Uterus (tissue), 3 donors: ENCODE measurements at regions not wholly inside any gene's neighbourhood (a gene's known extent, or its start where the extent isn't known, plus 50 kb on each side); places are given as distances from the start of the nearest gene placed in this dataset.
A peak's percentile ranks its signal among the peaks of the same experiment; 100 is the strongest.

ENCODE experiments used
- DNase-seq, 2 donors: peaks; one replicate each; pipeline ENCODE4 v3.0.0-alpha.2; 2019 to 2020
- H3K27ac ChIP-seq, 2 donors: fragments of 200-600 bp; sonication (generic); 1 replicate in 1 of 2; 2 replicates in 1 of 2; pipeline ENCODE4 v1.5.1; 2016 to 2018
- H3K27me3 ChIP-seq, 2 donors: fragments of 200-600 bp; sonication (generic); one replicate each; pipeline ENCODE4 v1.5.1; 2018 to 2019; ENCODE audit warnings: control low read depth in 1 of 2
- H3K36me3 ChIP-seq, 2 donors: fragments of 200-600 bp; sonication (generic); one replicate each; pipeline ENCODE4 v1.5.1; 2019; ENCODE audit warnings: control low read depth in 1 of 2
- H3K4me1 ChIP-seq, 2 donors: fragments of 200-600 bp; sonication (generic); one replicate each; pipeline ENCODE4 v1.5.1; 2018 to 2019; ENCODE audit warnings: control low read depth in 1 of 2
- H3K4me3 ChIP-seq, 2 donors: fragments of 200-600 bp; sonication (generic); 1 replicate in 1 of 2; 2 replicates in 1 of 2; pipeline ENCODE4 v1.5.1; 2018 to 2019; ENCODE audit warnings: mild to moderate bottlenecking in 1 of 2
- H3K9me3 ChIP-seq, 2 donors: fragments of 200-600 bp; sonication (generic); one replicate each; pipeline ENCODE4 v1.5.1; 2019; ENCODE audit warnings: control low read depth in 1 of 2
- POLR2A ChIP-seq, 2 donors: fragments of 450-650 bp; IDR thresholded peaks; one replicate each; pipeline ENCODE4 v1.6.1; 2016; ENCODE audit warnings: antibody characterized with exemption in 2 of 2, mild to moderate bottlenecking in 1 of 2, moderate library complexity in 1 of 2
- intact Hi-C: fragments of 100-400 bp; cut with DNase I; formaldehyde crosslinking; loops from one replicate; pipeline ENCODE4 v1.15.1; 2023; ENCODE audit warnings: low total_unique reads
- TF ChIP-seq, protein P1 (sequence below), 4 experiments: fragments of 200-600 bp in 2 of 4; fragments of 450-650 bp in 2 of 4; sonication (generic) in 2 of 4; IDR thresholded peaks; one replicate each; pipeline ENCODE4 v1.5.1; 2016 to 2019; ENCODE audit warnings: antibody characterized with exemption in 4 of 4, mild to moderate bottlenecking in 2 of 4, moderate library complexity in 1 of 4
- donor health status: DM: yes; HTN: yes; CAD: no.

DNA sequence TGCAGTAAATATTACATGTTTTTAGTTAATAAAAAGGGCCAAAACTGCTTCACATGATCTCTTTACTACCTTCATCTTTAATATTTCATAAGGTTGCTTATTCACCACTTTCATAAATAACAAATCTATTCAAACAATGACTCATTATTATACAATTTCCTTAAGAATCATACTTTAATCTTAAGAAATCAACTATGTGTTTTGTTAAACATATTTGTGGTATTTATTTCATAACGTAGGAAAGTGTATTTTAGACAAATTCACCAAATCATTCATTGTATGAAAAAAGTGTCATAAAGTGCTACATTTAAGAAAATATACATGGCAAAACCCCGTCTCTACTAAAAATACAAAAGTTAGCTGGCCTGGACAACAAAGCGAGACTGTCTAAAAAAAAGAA lies 150.5 kb upstream of the RXFP1 start:
- H3K27ac ChIP-seq, result no peak overlapping the region
- TF ChIP-seq, protein P1, sequence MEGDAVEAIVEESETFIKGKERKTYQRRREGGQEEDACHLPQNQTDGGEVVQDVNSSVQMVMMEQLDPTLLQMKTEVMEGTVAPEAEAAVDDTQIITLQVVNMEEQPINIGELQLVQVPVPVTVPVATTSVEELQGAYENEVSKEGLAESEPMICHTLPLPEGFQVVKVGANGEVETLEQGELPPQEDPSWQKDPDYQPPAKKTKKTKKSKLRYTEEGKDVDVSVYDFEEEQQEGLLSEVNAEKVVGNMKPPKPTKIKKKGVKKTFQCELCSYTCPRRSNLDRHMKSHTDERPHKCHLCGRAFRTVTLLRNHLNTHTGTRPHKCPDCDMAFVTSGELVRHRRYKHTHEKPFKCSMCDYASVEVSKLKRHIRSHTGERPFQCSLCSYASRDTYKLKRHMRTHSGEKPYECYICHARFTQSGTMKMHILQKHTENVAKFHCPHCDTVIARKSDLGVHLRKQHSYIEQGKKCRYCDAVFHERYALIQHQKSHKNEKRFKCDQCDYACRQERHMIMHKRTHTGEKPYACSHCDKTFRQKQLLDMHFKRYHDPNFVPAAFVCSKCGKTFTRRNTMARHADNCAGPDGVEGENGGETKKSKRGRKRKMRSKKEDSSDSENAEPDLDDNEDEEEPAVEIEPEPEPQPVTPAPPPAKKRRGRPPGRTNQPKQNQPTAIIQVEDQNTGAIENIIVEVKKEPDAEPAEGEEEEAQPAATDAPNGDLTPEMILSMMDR (IDR thresholded peaks at IDR 0.05), result no peak
- no peak for TF ChIP-seq POLR2A (IDR thresholded peaks at IDR 0.05)
- DNase-seq, result no peak
- H3K4me1 ChIP-seq, result no peaks in the 10 kb centered on the region
- no peaks in the 10 kb centered on the region for H3K9me3 ChIP-seq
- H3K27me3 ChIP-seq, result no peaks in the 10 kb centered on the region
- no peak overlapping the region for H3K4me3 ChIP-seq
- intact Hi-C loops, result no loop called here
- no peaks in the 10 kb centered on the region for H3K36me3 ChIP-seq

DNA sequence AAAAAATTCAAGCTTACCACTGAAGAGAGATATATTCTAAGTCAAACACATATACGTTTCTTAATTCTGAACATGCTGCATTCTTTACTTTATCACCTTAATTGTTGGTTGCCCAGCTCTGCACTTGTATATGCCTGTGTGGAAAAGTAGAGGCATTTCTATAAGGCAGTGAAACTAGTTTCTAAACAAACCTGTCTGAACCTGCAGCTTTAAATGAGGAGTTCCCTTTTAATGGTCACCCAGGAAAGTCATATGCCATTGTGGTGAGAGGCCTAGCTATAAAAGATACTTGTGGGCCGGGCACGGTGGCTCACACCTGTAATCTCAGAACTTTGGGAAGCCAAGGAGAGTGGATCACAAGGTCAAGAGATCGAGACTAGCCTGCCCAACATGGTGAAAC lies 147.4 kb upstream of the RXFP1 start:
- DNase-seq, result no peak
- Histone ChIP-seq H3K27ac (no peak overlapping the region), H3K27me3 (no peaks in the 10 kb centered on the region), H3K9me3 (no peaks in the 10 kb centered on the region), H3K4me3 (no peak overlapping the region), H3K36me3 (no peaks in the 10 kb centered on the region), H3K4me1 (no peaks in the 10 kb centered on the region)
- intact Hi-C loops, result no loop called here
- TF ChIP-seq, protein P1 (IDR thresholded peaks at IDR 0.05), result no peak
- TF ChIP-seq POLR2A (IDR thresholded peaks at IDR 0.05), result no peak

DNA sequence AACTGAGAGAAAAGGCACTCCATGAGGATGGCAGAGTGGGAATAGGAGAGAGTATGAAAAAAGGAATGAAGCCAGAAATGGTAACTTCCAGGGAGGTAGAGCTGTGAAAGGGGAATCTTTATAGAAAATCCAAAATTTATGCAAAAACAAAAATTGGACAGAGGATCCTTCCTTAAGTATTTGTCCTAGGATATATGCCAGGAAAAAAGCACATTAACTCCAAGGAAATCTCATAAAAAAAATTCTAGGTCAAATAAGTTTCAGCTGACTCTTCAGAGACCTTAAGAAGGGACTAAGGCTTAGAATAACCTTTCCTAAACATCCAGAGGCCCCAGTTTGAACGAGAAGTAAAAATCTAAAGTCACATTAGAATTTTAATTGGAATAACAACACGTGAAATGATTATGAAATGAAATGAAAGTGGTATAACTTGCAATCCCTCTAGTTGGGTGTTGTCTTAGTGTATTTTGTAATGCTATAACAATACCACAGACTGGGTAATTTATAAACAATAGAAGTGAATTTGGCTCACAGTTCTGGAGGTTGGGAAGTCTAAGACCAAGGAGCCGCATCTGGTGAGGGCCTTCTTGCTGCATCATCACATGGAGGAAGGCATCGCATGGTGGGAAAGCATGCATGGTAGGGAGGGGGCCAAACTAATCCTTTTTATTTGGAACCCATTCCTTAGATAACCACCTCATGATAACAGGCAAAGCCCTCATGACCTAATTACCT lies 145.4 kb upstream of the RXFP1 start:
- TF ChIP-seq, protein P1 (IDR thresholded peaks at IDR 0.05), result no peak
- TF ChIP-seq POLR2A (IDR thresholded peaks at IDR 0.05), result no peak
- intact Hi-C loops, result no loop called here
- Histone ChIP-seq H3K36me3 (no peaks in the 10 kb centered on the region), H3K4me1 (no peaks in the 10 kb centered on the region), H3K9me3 (no peaks in the 10 kb centered on the region), H3K27me3 (no peaks in the 10 kb centered on the region), H3K27ac (peak overlapping the region in 1 of 2 donors; percentile 41), H3K4me3 (no peak overlapping the region)
- no peak for DNase-seq

DNA sequence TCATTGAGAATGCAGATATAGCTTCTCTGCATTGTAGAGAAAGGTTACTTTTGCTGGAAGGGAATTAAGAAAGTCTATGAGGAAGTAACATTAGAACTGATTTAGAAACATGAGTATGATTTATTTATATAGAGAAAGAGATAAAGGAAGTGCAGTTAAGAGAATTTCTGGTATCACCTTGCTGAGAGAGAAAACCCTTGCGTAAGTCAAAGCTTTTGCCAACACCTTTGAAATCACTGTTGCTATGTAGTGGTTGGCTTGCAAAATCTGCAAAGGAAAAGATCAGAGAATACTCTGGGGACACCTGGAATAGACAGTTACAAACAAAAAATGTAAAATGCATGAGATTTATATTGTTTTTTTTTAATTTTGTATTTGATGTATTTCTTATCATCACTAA lies 137.3 kb upstream of the RXFP1 start:
- no peak overlapping the region for H3K27ac ChIP-seq
- intact Hi-C loops, result no loop called here
- no peak for DNase-seq
- no peaks in the 10 kb centered on the region for H3K4me1 ChIP-seq
- H3K4me3 ChIP-seq, result no peak overlapping the region
- TF ChIP-seq, protein P1 (IDR thresholded peaks at IDR 0.05), result no peak
- no peak for TF ChIP-seq POLR2A (IDR thresholded peaks at IDR 0.05)
- no peaks in the 10 kb centered on the region for H3K9me3 ChIP-seq
- no peaks in the 10 kb centered on the region for H3K36me3 ChIP-seq
- H3K27me3 ChIP-seq, result no peaks in the 10 kb centered on the region

DNA sequence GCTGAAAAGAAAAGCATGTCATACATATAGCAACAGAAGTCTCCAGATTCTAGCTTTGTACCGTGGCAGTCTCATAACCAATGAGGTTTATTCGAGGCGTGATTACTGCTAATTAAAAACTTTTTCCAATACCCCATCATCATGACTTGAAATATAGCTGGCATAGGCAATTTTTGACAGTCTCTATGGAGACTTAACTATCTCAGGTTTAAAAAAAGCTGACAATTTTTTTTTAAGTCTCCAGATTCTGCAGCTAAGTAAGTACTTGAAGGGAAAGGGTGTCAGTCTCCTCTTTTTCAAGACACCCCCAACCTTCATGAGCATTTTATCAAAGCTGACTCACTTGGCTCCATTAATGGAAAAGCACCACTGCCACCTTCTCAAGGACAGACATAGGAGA lies 126.3 kb upstream of the RXFP1 start:
- DNase-seq, result no peak
- no peaks in the 10 kb centered on the region for H3K27me3 ChIP-seq
- no peak overlapping the region for H3K4me3 ChIP-seq
- no peaks in the 10 kb centered on the region for H3K9me3 ChIP-seq
- TF ChIP-seq, protein P1 (IDR thresholded peaks at IDR 0.05), result no peak
- no peak for TF ChIP-seq POLR2A (IDR thresholded peaks at IDR 0.05)
- H3K4me1 ChIP-seq, result no peaks in the 10 kb centered on the region
- intact Hi-C loops, result no loop called here
- no peaks in the 10 kb centered on the region for H3K36me3 ChIP-seq
- H3K27ac ChIP-seq, result no peak overlapping the region
